Amniotic epithelial cell (primary cell): ENCODE measurements at regions not wholly inside any gene's neighbourhood (a gene's known extent, or its start where the extent isn't known, plus 50 kb on each side); places are given as distances from the start of the nearest gene placed in this dataset.

Experiments used
- DNase-seq: peaks from one replicate; pipeline ENCODE4 v3.0.0-alpha.2; 2010; ENCODE audit warnings: low read depth

DNA sequence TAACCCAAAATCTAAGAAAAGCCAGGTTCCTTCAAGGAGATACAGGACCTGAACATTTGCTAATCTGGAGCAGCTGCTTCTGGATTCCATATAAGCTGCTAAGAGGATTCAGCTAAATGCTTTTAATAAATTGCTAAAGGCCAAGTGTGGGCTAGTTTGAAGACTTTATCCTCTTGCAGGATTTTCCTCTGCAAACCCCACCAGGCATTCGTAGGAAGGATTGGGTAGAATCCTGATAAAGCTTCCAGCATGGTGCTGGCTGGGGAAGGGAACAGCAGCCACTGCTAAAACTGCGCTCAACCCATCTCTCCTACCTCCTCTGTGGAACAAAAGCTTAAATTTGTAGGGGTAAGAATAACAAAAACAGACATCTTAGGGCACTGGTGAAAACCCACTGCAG, 61.3 kb upstream of the TAB3 start:
- no peak for DNase-seq

DNA sequence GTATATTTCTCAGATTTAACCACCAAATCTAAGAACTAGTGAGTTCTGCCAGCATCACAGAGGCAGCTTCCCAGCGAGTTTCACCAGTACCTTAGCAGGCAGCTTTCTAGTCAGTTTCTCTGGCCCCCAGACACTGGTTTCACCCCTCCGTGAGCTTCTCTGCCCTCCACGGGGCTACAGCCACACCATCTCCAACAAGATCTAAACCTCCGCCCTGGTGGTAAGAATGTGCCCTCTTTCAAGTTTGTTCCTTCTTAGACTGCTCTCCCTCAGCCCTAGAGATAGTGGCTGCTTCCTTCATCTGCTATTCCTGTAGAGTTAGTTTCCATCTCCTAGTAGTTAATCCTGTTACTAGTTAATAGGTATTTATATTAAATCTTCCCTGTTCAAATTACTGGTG, 60.5 kb upstream of the TAB3 start:
- no peak for DNase-seq

DNA sequence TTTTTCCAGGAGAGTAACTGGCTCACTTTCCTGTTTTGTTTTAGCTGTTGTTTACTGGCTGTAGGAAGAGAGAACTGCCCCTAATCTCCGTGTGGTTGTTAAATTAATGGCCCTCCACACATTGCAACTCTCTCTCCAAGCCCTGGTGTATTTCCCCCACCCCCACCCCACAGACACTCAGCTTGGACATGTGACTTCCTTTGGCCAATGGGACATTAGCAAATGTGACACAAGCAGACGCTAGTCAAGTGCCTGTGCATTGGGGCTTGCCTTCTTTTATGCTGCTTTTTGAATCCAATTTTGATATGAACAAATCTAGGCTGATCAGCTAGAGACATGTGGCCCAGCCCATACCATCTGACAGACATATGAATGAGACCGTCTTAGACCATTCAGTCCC, 59.6 kb upstream of the TAB3 start:
- DNase-seq, result no peak

DNA sequence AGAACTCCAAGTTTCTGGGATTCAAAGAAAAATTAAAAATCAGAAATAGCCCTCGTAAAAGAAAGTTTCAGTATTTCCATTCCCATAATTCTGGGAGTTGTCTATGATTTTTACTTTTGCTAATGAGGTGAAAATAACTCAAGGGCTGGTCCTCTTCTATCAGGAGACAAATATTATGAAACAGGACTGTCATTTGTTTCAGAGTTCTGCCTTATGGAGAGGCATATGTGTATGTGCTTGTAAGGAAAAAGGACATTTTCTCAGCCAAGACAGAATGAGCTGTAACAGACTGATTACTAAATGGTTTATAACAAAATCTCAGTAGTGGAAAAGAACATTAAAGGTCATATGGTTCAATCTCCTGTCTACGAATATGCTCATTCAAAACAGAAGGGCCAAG, 59.0 kb upstream of the TAB3 start:
- DNase-seq, result no peak

DNA sequence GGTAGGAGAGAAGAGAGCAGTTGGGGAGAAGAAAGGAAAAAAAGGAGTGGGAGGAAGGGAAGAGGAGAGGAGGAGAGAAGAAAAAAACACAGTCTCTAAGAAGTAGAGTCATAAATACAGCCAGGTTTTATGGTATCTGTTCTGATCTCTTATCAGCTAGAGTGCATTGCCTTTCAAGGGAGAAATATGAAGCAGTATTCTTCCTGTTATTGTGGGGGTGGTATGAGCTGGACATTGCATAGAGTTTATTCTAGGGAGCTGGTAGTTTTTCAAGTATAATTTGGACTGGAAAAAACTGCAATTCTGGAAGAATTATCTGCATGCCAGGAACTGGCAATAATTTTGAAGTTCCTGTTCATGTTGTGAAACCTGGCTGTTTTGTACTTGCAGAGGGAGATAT, 54.9 kb upstream of the TAB3 start:
- DNase-seq, result peak; percentile 80

DNA sequence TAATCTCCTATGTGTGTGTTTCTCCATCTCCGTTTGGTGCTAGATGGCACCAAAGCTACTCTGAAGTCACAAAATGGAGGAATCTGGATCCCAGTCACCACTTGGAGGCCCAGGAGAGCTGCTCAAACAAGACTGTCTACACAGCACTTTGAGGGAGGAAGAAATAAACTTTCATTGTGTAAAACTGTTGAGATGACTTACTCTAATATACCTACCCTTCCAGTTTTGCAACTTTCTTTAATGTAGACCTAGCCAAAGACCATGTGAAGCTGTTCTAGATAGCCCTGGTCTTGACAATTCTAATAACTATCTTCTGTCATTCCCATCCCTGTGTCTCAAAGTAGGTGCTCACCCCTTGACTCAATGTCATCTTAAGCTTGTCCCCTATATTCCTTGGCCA, 52.8 kb upstream of the TAB3 start:
- DNase-seq, result no peak

DNA sequence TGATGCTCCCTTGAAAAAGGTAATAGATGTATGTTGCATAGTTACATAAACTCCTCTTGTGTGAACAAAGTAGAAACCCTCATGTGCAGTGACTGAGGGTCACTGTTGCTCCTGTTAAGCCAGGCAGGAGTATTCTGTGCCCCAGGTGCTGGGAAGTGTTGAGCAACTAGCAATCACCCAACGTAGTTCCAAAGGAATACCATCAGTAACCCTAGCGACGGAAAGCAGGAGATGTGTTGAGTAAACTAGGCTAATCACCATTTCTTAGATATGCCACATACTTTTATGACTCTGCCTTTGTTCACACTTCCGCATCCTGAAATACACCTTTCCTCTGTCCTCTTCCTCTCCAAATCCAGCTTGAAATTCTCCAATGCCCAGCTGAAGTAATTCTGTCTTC, 50.9 kb upstream of the TAB3 start:
- no peak for DNase-seq
